HCT116 (cell line): ENCODE measurements at regions not wholly inside any gene's neighbourhood (a gene's known extent, or its start where the extent isn't known, plus 50 kb on each side); places are given as distances from the start of the nearest gene placed in this dataset.

Source experiments
- ATAC-seq: fragments of 200-7000 bp; cut with Tn5 transposase; 2 replicates; pipeline ENCODE4 v1.9.1; 2020; ENCODE audit warnings: mild to moderate bottlenecking, moderate library complexity
- BruUV-seq: library from RNA; stranded (reverse); fragments of 400-500 nt; replicated peaks from 2 replicates; lab custom pipeline; 2021; lab: Mats Ljungman, UMichigan
- CTCF ChIA-PET: fragments of 300-600 bp; sonication (Branson Sonifier 250); formaldehyde crosslinking; loops from one replicate; lab custom pipeline; 2021; ENCODE audit warnings: antibody characterized with exemption; lab: Charles Lee
- POLR2A ChIA-PET: fragments of 300-600, 350-600 bp; sonication (Branson Sonifier 250); formaldehyde crosslinking; loops from one replicate; lab custom pipeline; 2021; ENCODE audit warnings: antibody characterized with exemption; lab: Charles Lee
- RAD21 ChIA-PET, 2 experiments: fragments of 300-600 bp; sonication (Branson Sonifier 250); formaldehyde crosslinking; loops; one replicate each; lab custom pipeline; 2023; ENCODE audit warnings: low total read pairs in 2 of 2; ENCODE audit not compliant: uncharacterized antibody in 2 of 2, unreplicated experiment in 2 of 2, low non-redundant PET in 1 of 2; lab: Charles Lee
- DNase-seq: peaks from one replicate; pipeline ENCODE4 v3.0.0-alpha.2; 2010; ENCODE audit warnings: low read depth, low spot score
- H2AFZ ChIP-seq: fragments of 200-600 bp; shearing (Covaris generic), sonication (generic); 2 replicates; pipeline ENCODE4 v1.6.1; 2017; ENCODE audit warnings: low read depth, mixed run types, mixed read lengths, antibody characterized with exemption, low read length; ENCODE audit not compliant: poor library complexity, severe bottlenecking
- H3K27ac ChIP-seq: 2 replicates; pipeline ENCODE4 v1.5.1; 2012; ENCODE audit warnings: low read depth, low read length
- H3K27me3 ChIP-seq: fragments of 200-600 bp; sonication (generic); 2 replicates; pipeline ENCODE4 v1.6.1; 2016; ENCODE audit warnings: mixed run types, low read length, mixed read lengths; ENCODE audit not compliant: insufficient read depth
- H3K36me3 ChIP-seq, 2 experiments: fragments of 200-500 bp in 1 of 2; fragments of 200-600 bp in 1 of 2; sonication (Bioruptor generic) in 1 of 2; sonication (generic) in 1 of 2; 2 replicates each; pipeline versions ENCODE4 v1.5.1 to v1.6.1; 2014 to 2016; ENCODE audit warnings: low read length in 2 of 2, inconsistent platforms in 1 of 2, mixed read lengths in 1 of 2, mixed run types in 1 of 2; ENCODE audit not compliant: insufficient read depth in 2 of 2, control insufficient read depth in 1 of 2
- H3K4me1 ChIP-seq, 2 experiments: fragments of 200-600 bp in 1 of 2; sonication (generic) in 1 of 2; 2 replicates each; pipeline versions ENCODE4 v1.5.1 to v1.6.1; 2012 to 2017; ENCODE audit warnings: low read length in 2 of 2, inconsistent platforms in 1 of 2, mild to moderate bottlenecking in 1 of 2, mixed read lengths in 1 of 2, mixed run types in 1 of 2, moderate library complexity in 1 of 2; ENCODE audit not compliant: insufficient read depth in 2 of 2, control insufficient read depth in 1 of 2
- H3K4me2 ChIP-seq: fragments of 200-600 bp; sonication (generic); 2 replicates; pipeline ENCODE4 v1.6.1; 2017; ENCODE audit warnings: mixed run types, low read length, mixed read lengths
- H3K4me3 ChIP-seq, 2 experiments: fragments of 200-600 bp in 1 of 2; sonication (generic) in 1 of 2; replicated peaks in 1 of 2; 2 replicates each; pipeline ENCODE4 v1.5.1; 2011 to 2016; ENCODE audit warnings: low read length in 2 of 2, control low read depth in 1 of 2, low read depth in 1 of 2, mild to moderate bottlenecking in 1 of 2, mixed read lengths in 1 of 2, mixed run types in 1 of 2
- H3K79me2 ChIP-seq: fragments of 200-600 bp; sonication (generic); 2 replicates; pipeline ENCODE4 v1.6.1; 2017; ENCODE audit warnings: mild to moderate bottlenecking, mixed run types, low read length, moderate library complexity, mixed read lengths; ENCODE audit not compliant: insufficient read depth
- H3K9ac ChIP-seq: fragments of 200-600 bp; sonication (generic); 2 replicates; pipeline ENCODE4 v1.6.1; 2016; ENCODE audit warnings: low read length, mixed read lengths
- H3K9me2 ChIP-seq: fragments of 200-600 bp; sonication (generic), shearing (Covaris generic); 2 replicates; pipeline ENCODE4 v1.6.1; 2017; ENCODE audit warnings: mixed run types, mild to moderate bottlenecking, moderate library complexity; ENCODE audit not compliant: insufficient read depth
- H3K9me3 ChIP-seq, 2 experiments: fragments of 200-500 bp in 1 of 2; fragments of 200-600 bp in 1 of 2; sonication (Bioruptor generic) in 1 of 2; sonication (generic) in 1 of 2; 2 replicates each; pipeline ENCODE4 v1.6.1; 2014 to 2017; ENCODE audit warnings: low read length in 2 of 2, mixed read lengths in 2 of 2, inconsistent platforms in 1 of 2, low read depth in 1 of 2, mild to moderate bottlenecking in 1 of 2, mixed run types in 1 of 2, moderate library complexity in 1 of 2; ENCODE audit not compliant: control insufficient read depth in 1 of 2, insufficient read depth in 1 of 2
- H4K20me1 ChIP-seq: fragments of 200-600 bp; sonication (generic), shearing (Covaris generic); 2 replicates; pipeline ENCODE4 v1.6.1; 2017; ENCODE audit warnings: mixed run types, mild to moderate bottlenecking, moderate library complexity; ENCODE audit not compliant: insufficient read depth
- CTCF ChIP-seq, 3 experiments: fragments of 200-600 bp in 1 of 3; sonication (generic) in 1 of 3; IDR thresholded peaks in 2 of 3; conservative IDR thresholded peaks in 1 of 3; 2 replicates each; pipeline ENCODE4 v1.5.1; 2012 to 2017; ENCODE audit warnings: low read depth in 2 of 3, low read length in 2 of 3, antibody characterized with exemption in 1 of 3, borderline replicate concordance in 1 of 3, control low read depth in 1 of 3, mild to moderate bottlenecking in 1 of 3, mixed read lengths in 1 of 3, mixed run types in 1 of 3, moderate library complexity in 1 of 3; ENCODE audit not compliant: insufficient read depth in 1 of 3
- EGR1 ChIP-seq: IDR thresholded peaks from 2 replicates; pipeline ENCODE4 v1.6.1; 2012; ENCODE audit warnings: low read depth
- ELF1 ChIP-seq: IDR thresholded peaks from 2 replicates; pipeline ENCODE4 v1.6.1; 2012; ENCODE audit warnings: low read depth, borderline replicate concordance
- EZH2phosphoT487 ChIP-seq: fragments of 200-600 bp; IDR thresholded peaks from 2 replicates; pipeline ENCODE4 v1.6.1; 2018; ENCODE audit warnings: antibody characterized with exemption, borderline replicate concordance
- JUND ChIP-seq: IDR thresholded peaks from 2 replicates; pipeline ENCODE4 v1.6.1; 2012
- POLR2A ChIP-seq: IDR thresholded peaks from 2 replicates; pipeline ENCODE4 v1.7.0; 2011; ENCODE audit warnings: borderline replicate concordance; ENCODE audit not compliant: insufficient read depth, insufficient read length; ENCODE audit errors: extremely low read depth
- REST ChIP-seq: IDR thresholded peaks from 2 replicates; pipeline ENCODE4 v1.6.1; 2012; ENCODE audit warnings: low read depth
- SIN3A ChIP-seq: IDR thresholded peaks from 2 replicates; pipeline ENCODE4 v1.6.1; 2012; ENCODE audit warnings: low read depth
- TCF7L2 ChIP-seq: IDR thresholded peaks from 2 replicates; pipeline ENCODE4 v1.7.0; 2011; ENCODE audit warnings: borderline replicate concordance, inconsistent platforms; ENCODE audit not compliant: insufficient read depth, insufficient read length; ENCODE audit errors: extremely low read depth
- YY1 ChIP-seq: IDR thresholded peaks from 2 replicates; pipeline ENCODE4 v1.6.1; 2011; ENCODE audit warnings: low read length, low read depth, moderate library complexity, mild to moderate bottlenecking; ENCODE audit not compliant: insufficient replicate concordance; ENCODE audit errors: extremely low read depth
- ZBTB33 ChIP-seq: IDR thresholded peaks from 2 replicates; pipeline ENCODE4 v1.6.1; 2011; ENCODE audit warnings: mild to moderate bottlenecking, low read length, moderate library complexity; ENCODE audit not compliant: insufficient replicate concordance; ENCODE audit errors: extremely low read depth
- ZFX ChIP-seq: fragments of 450-650 bp; IDR thresholded peaks from 2 replicates; pipeline ENCODE4 v1.6.1; 2017
- intact Hi-C: fragments of 100-400 bp; cut with micrococcal nuclease; formaldehyde crosslinking; loops from 2 replicates; pipeline ENCODE4 v1.10.0; 2022

GRCh38 chr18:78528411-78529258 is 451.0 kb upstream of the SALL3 start (continued):
- TF ChIP-seq YY1 (no peak), ZFX (no peak), REST (no peak), POLR2A (no peak)

- H3K27me3 ChIP-seq = no peaks in the 10 kb centered on the region
- H3K9ac ChIP-seq = no peak overlapping the region
- no peaks in the 10 kb centered on the region for H3K79me2 ChIP-seq
- intact Hi-C loops = no loop called here
- ChIA-PET RAD21 (no interaction called here), CTCF (no interaction called here), POLR2A (no interaction called here)
- DNase-seq (no peak), ATAC-seq (no peak)
- no peaks in the 10 kb centered on the region for H3K4me1 ChIP-seq
- no peak overlapping the region for H3K4me3 ChIP-seq
- no peak overlapping the region for H2AFZ ChIP-seq
- BruUV-seq = no TSS peak
- no peaks in the 10 kb centered on the region for H3K9me2 ChIP-seq
- peaks cover 0 to 3% of the 10 kb centered on the region in 2 experiments; a peak in 2 of 4 replicates for H3K9me3 ChIP-seq
- H3K36me3 ChIP-seq = no peaks in the 10 kb centered on the region
- H3K4me2 ChIP-seq = no peak overlapping the region
- no peak overlapping the region for H3K27ac ChIP-seq
- H4K20me1 ChIP-seq = no peaks in the 10 kb centered on the region
- TF ChIP-seq TCF7L2 (no peak), SIN3A (no peak), EGR1 (no peak), REST (no peak), EZH2phosphoT487 (no peak), JUND (no peak), CTCF (IDR thresholded peaks at IDR 0.05 in 2 of 3, conservative IDR thresholded peaks at IDR 0.05 in 1 of 3; ENCODE audit: borderline replicate concordance in 1 of 3, insufficient read depth in 1 of 3, low read depth in 2 of 3, low read length in 2 of 3) (no peak), ZBTB33 (no peak), ELF1 (no peak)
Measured at GRCh38 chr18:78531637-78532036, 448.0 kb upstream of the SALL3 start.
